Endothelial cell of umbilical vein (primary cell): ENCODE measurements at regions not wholly inside any gene's neighbourhood (a gene's known extent, or its start where the extent isn't known, plus 50 kb on each side); places are given as distances from the start of the nearest gene placed in this dataset.
A peak's percentile ranks its signal among the peaks of the same experiment; 100 is the strongest.

Experiments used
- BruUV-seq: library from RNA; stranded (reverse); fragments of 400-500 nt; replicated peaks from 2 replicates; lab custom pipeline; 2021; lab: Mats Ljungman, UMichigan
- CTCF ChIA-PET: fragments of 300-600, 350-600 bp; sonication (Branson Sonifier 250); formaldehyde crosslinking; loops from one replicate; lab custom pipeline; 2021; ENCODE audit warnings: antibody characterized with exemption, inconsistent platforms; lab: Charles Lee
- POLR2A ChIA-PET: fragments of 300-600, 350-600 bp; sonication (Branson Sonifier 250); formaldehyde crosslinking; loops from one replicate; lab custom pipeline; 2021; ENCODE audit warnings: antibody characterized with exemption, inconsistent platforms; lab: Charles Lee
- DNase-seq: peaks from one replicate; pipeline ENCODE4 v3.0.0-alpha.2; 2011; ENCODE audit warnings: low read depth, low spot score
- FAIRE-seq: peaks from 2 replicates; lab custom pipeline; 2011; peaks lifted over from hg19 to GRCh38; lab: Jason Lieb, UNC
- H2AFZ ChIP-seq: 2 replicates; pipeline ENCODE4 v1.6.0; 2012; ENCODE audit warnings: low read depth, low read length, control low read depth, inconsistent platforms
- H3K27ac ChIP-seq: 2 replicates; pipeline ENCODE4 v1.5.1; 2011; ENCODE audit warnings: low read depth, mild to moderate bottlenecking, control low read depth, low read length, moderate library complexity; ENCODE audit not compliant: insufficient read depth
- H3K27me3 ChIP-seq, 2 experiments: 2 replicates each; pipeline versions ENCODE4 v1.6.0 to v1.6.1; 2011; ENCODE audit warnings: low read length in 2 of 2, mixed read lengths in 1 of 2; ENCODE audit not compliant: control insufficient read depth in 2 of 2, insufficient read depth in 2 of 2
- H3K36me3 ChIP-seq, 2 experiments: 2 replicates in 1 of 2; 3 replicates in 1 of 2; pipeline ENCODE4 v1.5.1; 2011; ENCODE audit warnings: low read length in 2 of 2, mild to moderate bottlenecking in 1 of 2, moderate library complexity in 1 of 2; ENCODE audit not compliant: control insufficient read depth in 2 of 2, insufficient read depth in 2 of 2; ENCODE audit errors: extremely low read depth in 1 of 2
- H3K4me1 ChIP-seq: 3 replicates; pipeline ENCODE4 v1.5.1; 2011; ENCODE audit warnings: mild to moderate bottlenecking, low read length; ENCODE audit not compliant: control insufficient read depth, insufficient read depth; ENCODE audit errors: extremely low read depth
- H3K4me2 ChIP-seq: 2 replicates; pipeline ENCODE4 v1.6.1; 2011; ENCODE audit warnings: low read length, control low read depth, mixed read lengths; ENCODE audit not compliant: insufficient read depth
- H3K4me3 ChIP-seq, 3 experiments: fragments of 200-600 bp in 1 of 3; sonication (generic), shearing (Covaris generic) in 1 of 3; replicated peaks in 1 of 3; 2 replicates each; pipeline ENCODE4 v1.5.1; 2011 to 2016; ENCODE audit warnings: control low read depth in 3 of 3, low read length in 3 of 3, mild to moderate bottlenecking in 2 of 3, inconsistent platforms in 1 of 3, low read depth in 1 of 3, moderate library complexity in 1 of 3; ENCODE audit not compliant: insufficient read depth in 1 of 3
- H3K79me2 ChIP-seq: 2 replicates; pipeline ENCODE4 v1.6.0; 2012; ENCODE audit warnings: low read length, inconsistent platforms; ENCODE audit not compliant: control insufficient read depth, insufficient read depth
- H3K9ac ChIP-seq: replicated peaks from 2 replicates; pipeline ENCODE3; 2011; ENCODE audit warnings: low read length, control low read depth; ENCODE audit not compliant: insufficient read depth; ENCODE audit errors: extremely low read depth
- H3K9me1 ChIP-seq: replicated peaks from 3 replicates; pipeline ENCODE4 v1.6.0; 2011; ENCODE audit warnings: mild to moderate bottlenecking, low read length; ENCODE audit not compliant: control insufficient read depth, insufficient read depth; ENCODE audit errors: extremely low read depth
- H3K9me3 ChIP-seq: replicated peaks from 2 replicates; pipeline ENCODE4 v1.5.1; 2012; ENCODE audit warnings: low read length, inconsistent platforms; ENCODE audit not compliant: control insufficient read depth, insufficient read depth
- H4K20me1 ChIP-seq: replicated peaks from 2 replicates; pipeline ENCODE3; 2011; ENCODE audit warnings: mild to moderate bottlenecking, low read length; ENCODE audit not compliant: control insufficient read depth, insufficient read depth; ENCODE audit errors: extremely low read depth
- CTCF ChIP-seq, 2 donors: IDR thresholded peaks; 1 replicate in 1 of 2; 2 replicates in 1 of 2; pipeline ENCODE4 v1.5.1; 2011; ENCODE audit warnings: low read length in 2 of 2, mild to moderate bottlenecking in 2 of 2, moderate library complexity in 2 of 2, control low read depth in 1 of 2, inconsistent platforms in 1 of 2, low read depth in 1 of 2; ENCODE audit not compliant: insufficient read depth in 1 of 2; ENCODE audit errors: extremely low read depth in 1 of 2
- EZH2 ChIP-seq: IDR thresholded peaks from 2 replicates; pipeline ENCODE4 v1.6.1; 2012; ENCODE audit warnings: borderline replicate concordance, low read depth, mild to moderate bottlenecking, moderate library complexity, low read length, inconsistent platforms; ENCODE audit not compliant: severe bottlenecking
- FOS ChIP-seq: IDR thresholded peaks from 2 replicates; pipeline ENCODE4 v1.6.1; 2011; ENCODE audit warnings: mild to moderate bottlenecking, low read length, moderate library complexity, borderline replicate concordance; ENCODE audit not compliant: insufficient read depth
- GATA2 ChIP-seq: IDR thresholded peaks from 2 replicates; pipeline ENCODE4 v1.7.0; 2011; ENCODE audit warnings: low read depth, mild to moderate bottlenecking, moderate library complexity, mixed read lengths, low read length; ENCODE audit not compliant: insufficient read length, insufficient read depth
- JUN ChIP-seq: IDR thresholded peaks from 2 replicates; pipeline ENCODE4 v1.6.1; 2011; ENCODE audit warnings: borderline replicate concordance, low read depth; ENCODE audit not compliant: insufficient read length, insufficient read depth
- MAX ChIP-seq: IDR thresholded peaks from 2 replicates; pipeline ENCODE4 v1.6.1; 2011; ENCODE audit not compliant: insufficient read depth, insufficient read length
- MYC ChIP-seq: IDR thresholded peaks from one replicate; pipeline ENCODE4 v1.6.1; 2011; ENCODE audit warnings: mild to moderate bottlenecking, low read depth, low read length
- POLR2A ChIP-seq: IDR thresholded peaks from 2 replicates; pipeline ENCODE4 v1.6.1; 2012; ENCODE audit warnings: low read depth, mild to moderate bottlenecking, control low read depth, low read length
- POLR2AphosphoS5 ChIP-seq: IDR thresholded peaks from 2 replicates; pipeline ENCODE4 v1.6.1; 2012; ENCODE audit warnings: low read depth, mild to moderate bottlenecking, control low read depth, low read length, moderate library complexity; ENCODE audit not compliant: insufficient read depth
- dilution Hi-C: fragments of 300-500 bp; cut with MboI; formaldehyde crosslinking; loops from one replicate; pipeline ENCODE4 v1.15.0; 2019; ENCODE audit warnings: low sequenced_read_pairs; ENCODE audit not compliant: extremely low pct_ligation_motif_present
- intact Hi-C: fragments of 100-400 bp; cut with micrococcal nuclease; formaldehyde crosslinking; loops from one replicate; pipeline ENCODE4 v1.10.0; 2022

GRCh38 chr6:144632266-144632665, 347.1 kb downstream of the UTRN start:
- peak; percentile 9 for TF ChIP-seq FOS
- no peak for TF ChIP-seq MYC
- no peak overlapping the region for H3K27ac ChIP-seq
- no peak overlapping the region for H3K4me3 ChIP-seq
- dilution Hi-C loops = no loop called here
- no peaks in the 10 kb centered on the region for H3K27me3 ChIP-seq
- H3K4me1 ChIP-seq = peaks cover 3% of the 10 kb centered on the region
- no TSS peak for BruUV-seq
- intact Hi-C loops = no loop called here
- H2AFZ ChIP-seq = no peak overlapping the region
- DNase-seq (no peak), FAIRE-seq (no peak)
- no peaks in the 10 kb centered on the region for H3K9me1 ChIP-seq
- ChIA-PET CTCF (no interaction called here), POLR2A (no interaction called here)
- no peak overlapping the region for H3K4me2 ChIP-seq
- no peaks in the 10 kb centered on the region for H3K9me3 ChIP-seq
- H3K36me3 ChIP-seq = no peaks in the 10 kb centered on the region
- H3K79me2 ChIP-seq = peaks cover 2% of the 10 kb centered on the region
- H3K9ac ChIP-seq = no peak overlapping the region
- H4K20me1 ChIP-seq = peaks cover 3% of the 10 kb centered on the region

GRCh38 chr6:144633886-144634285, 348.8 kb downstream of the UTRN start:
- intact Hi-C loops (no loop called here), dilution Hi-C loops (no loop called here)
- no peaks in the 10 kb centered on the region for H3K36me3 ChIP-seq
- peaks cover 2% of the 10 kb centered on the region for H3K79me2 ChIP-seq
- POLR2A ChIA-PET = no interaction called here
- DNase-seq (no peak), FAIRE-seq (no peak)
- H3K9me3 ChIP-seq = no peaks in the 10 kb centered on the region
- H3K27me3 ChIP-seq = no peaks in the 10 kb centered on the region
- no peak overlapping the region for H3K9ac ChIP-seq
- H3K4me2 ChIP-seq = no peak overlapping the region
- TF ChIP-seq CTCF (IDR thresholded peaks at IDR 0.05; ENCODE audit: extremely low read depth in 1 of 2, insufficient read depth in 1 of 2, low read depth in 1 of 2, low read length in 2 of 2) = no peak
- no peak for TF ChIP-seq GATA2
- no peak for TF ChIP-seq JUN
- no peak for TF ChIP-seq POLR2A
- no peak for TF ChIP-seq POLR2AphosphoS5
- TF ChIP-seq MAX = no peak
- no peak for TF ChIP-seq MYC
- no peak for TF ChIP-seq FOS
- TF ChIP-seq EZH2 = no peak
- H3K4me1 ChIP-seq = no peaks in the 10 kb centered on the region
- no peaks in the 10 kb centered on the region for H3K9me1 ChIP-seq
- no peak overlapping the region for H3K27ac ChIP-seq
- no peak overlapping the region for H2AFZ ChIP-seq
- no peaks in the 10 kb centered on the region for H4K20me1 ChIP-seq
- BruUV-seq = no TSS peak
- H3K4me3 ChIP-seq = no peak overlapping the region
- CTCF ChIA-PET = no interaction called here
